Stomach (tissue), 4 donors: ENCODE measurements at regions not wholly inside any gene's neighbourhood (a gene's known extent, or its start where the extent isn't known, plus 50 kb on each side); places are given as distances from the start of the nearest gene placed in this dataset.

Experiments
- EP300 ChIP-seq: sonication (generic); formaldehyde crosslinking; IDR thresholded peaks from one replicate; pipeline ENCODE4 v1.6.1; 2017; ENCODE audit warnings: antibody characterized with exemption
- POLR2A ChIP-seq, 4 donors: fragments of 450-650 bp; IDR thresholded peaks; one replicate each; pipeline ENCODE4 v1.6.1; 2016; ENCODE audit warnings: antibody characterized with exemption in 4 of 4, control low read depth in 2 of 4, mild to moderate bottlenecking in 1 of 4, moderate library complexity in 1 of 4
- POLR2AphosphoS5 ChIP-seq, 3 donors: sonication (generic); formaldehyde crosslinking; IDR thresholded peaks; one replicate each; pipeline ENCODE4 v1.6.1; 2016; ENCODE audit warnings: antibody characterized with exemption in 3 of 3
- TF ChIP-seq, protein P1 (sequence below), 7 experiments: fragments of 450-650 bp in 4 of 7; fragments of 200-600 bp in 3 of 7; sonication (generic) in 3 of 7; IDR thresholded peaks; one replicate each; pipeline ENCODE4 v1.5.1; 2016 to 2019; ENCODE audit warnings: antibody characterized with exemption in 7 of 7, control low read depth in 2 of 7, mild to moderate bottlenecking in 1 of 7

DNA sequence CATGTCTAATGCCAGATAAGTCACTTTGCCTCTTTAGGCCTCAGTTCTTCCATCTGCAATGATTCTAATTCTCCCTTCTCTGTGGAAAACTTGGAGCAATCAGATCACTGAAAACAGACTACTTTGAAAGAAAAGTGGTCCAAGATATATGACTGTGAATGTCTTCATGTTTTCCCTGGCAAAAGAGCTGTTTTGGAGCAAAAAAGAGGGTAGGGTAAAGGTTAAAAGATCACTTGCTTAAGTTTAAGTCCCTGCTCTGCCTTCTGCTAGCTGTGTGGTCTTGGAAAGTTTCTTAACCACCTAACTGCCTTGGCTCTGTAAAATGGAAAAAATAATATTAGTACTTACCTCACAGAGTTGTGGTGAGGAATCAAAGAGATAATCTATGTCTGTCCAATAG lies 140.3 kb upstream of the PAK3 start:
- TF ChIP-seq, protein P1, sequence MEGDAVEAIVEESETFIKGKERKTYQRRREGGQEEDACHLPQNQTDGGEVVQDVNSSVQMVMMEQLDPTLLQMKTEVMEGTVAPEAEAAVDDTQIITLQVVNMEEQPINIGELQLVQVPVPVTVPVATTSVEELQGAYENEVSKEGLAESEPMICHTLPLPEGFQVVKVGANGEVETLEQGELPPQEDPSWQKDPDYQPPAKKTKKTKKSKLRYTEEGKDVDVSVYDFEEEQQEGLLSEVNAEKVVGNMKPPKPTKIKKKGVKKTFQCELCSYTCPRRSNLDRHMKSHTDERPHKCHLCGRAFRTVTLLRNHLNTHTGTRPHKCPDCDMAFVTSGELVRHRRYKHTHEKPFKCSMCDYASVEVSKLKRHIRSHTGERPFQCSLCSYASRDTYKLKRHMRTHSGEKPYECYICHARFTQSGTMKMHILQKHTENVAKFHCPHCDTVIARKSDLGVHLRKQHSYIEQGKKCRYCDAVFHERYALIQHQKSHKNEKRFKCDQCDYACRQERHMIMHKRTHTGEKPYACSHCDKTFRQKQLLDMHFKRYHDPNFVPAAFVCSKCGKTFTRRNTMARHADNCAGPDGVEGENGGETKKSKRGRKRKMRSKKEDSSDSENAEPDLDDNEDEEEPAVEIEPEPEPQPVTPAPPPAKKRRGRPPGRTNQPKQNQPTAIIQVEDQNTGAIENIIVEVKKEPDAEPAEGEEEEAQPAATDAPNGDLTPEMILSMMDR (IDR thresholded peaks at IDR 0.05): no peak
- TF ChIP-seq POLR2AphosphoS5 (IDR thresholded peaks at IDR 0.05) (no peak), POLR2A (IDR thresholded peaks at IDR 0.05) (no peak), EP300 (no peak)
